HepG2 (cell line): ENCODE measurements at regions not wholly inside any gene's neighbourhood (a gene's known extent, or its start where the extent isn't known, plus 50 kb on each side); places are given as distances from the start of the nearest gene placed in this dataset.

Source experiments
- AGO1 ChIP-seq: fragments of 200-400 bp; formaldehyde crosslinking; IDR thresholded peaks from 2 replicates; pipeline ENCODE4 v1.6.1; 2017; ENCODE audit warnings: mild to moderate bottlenecking, low read depth, low read length, moderate library complexity; ENCODE audit not compliant: poor library complexity, severe bottlenecking
- AHR ChIP-seq: IDR thresholded peaks from 2 replicates; pipeline ENCODE4 v1.6.1; 2018; ENCODE audit warnings: missing genetic modification reagents, missing compliant biosample characterization
- MEF2D ChIP-seq: sonication (generic); formaldehyde crosslinking; IDR thresholded peaks from 2 replicates; pipeline ENCODE4 v1.5.1; 2020; ENCODE audit warnings: mild to moderate bottlenecking, missing genetic modification reagents
- ZNF550 ChIP-seq: sonication (generic); formaldehyde crosslinking; IDR thresholded peaks from 2 replicates; pipeline ENCODE4 v1.4.0; 2020; ENCODE audit warnings: mild to moderate bottlenecking, missing genetic modification reagents, borderline replicate concordance
- TF ChIP-seq, protein P1 (sequence below): sonication (generic); formaldehyde crosslinking; IDR thresholded peaks from 2 replicates; pipeline ENCODE4 v1.8.0; 2022; ENCODE audit warnings: mild to moderate bottlenecking, missing genetic modification reagents; ENCODE audit not compliant: insufficient replicate concordance
- TF ChIP-seq, protein P2 (sequence below): sonication (generic); formaldehyde crosslinking; IDR thresholded peaks from 2 replicates; pipeline ENCODE4 v1.5.0; 2020; ENCODE audit warnings: missing genetic modification reagents
- TF ChIP-seq, protein P3 (sequence below): sonication (generic); formaldehyde crosslinking; IDR thresholded peaks from 2 replicates; pipeline ENCODE4 v1.4.0; 2020; ENCODE audit warnings: mild to moderate bottlenecking, missing genetic modification reagents, borderline replicate concordance

- TF ChIP-seq, protein P1, sequence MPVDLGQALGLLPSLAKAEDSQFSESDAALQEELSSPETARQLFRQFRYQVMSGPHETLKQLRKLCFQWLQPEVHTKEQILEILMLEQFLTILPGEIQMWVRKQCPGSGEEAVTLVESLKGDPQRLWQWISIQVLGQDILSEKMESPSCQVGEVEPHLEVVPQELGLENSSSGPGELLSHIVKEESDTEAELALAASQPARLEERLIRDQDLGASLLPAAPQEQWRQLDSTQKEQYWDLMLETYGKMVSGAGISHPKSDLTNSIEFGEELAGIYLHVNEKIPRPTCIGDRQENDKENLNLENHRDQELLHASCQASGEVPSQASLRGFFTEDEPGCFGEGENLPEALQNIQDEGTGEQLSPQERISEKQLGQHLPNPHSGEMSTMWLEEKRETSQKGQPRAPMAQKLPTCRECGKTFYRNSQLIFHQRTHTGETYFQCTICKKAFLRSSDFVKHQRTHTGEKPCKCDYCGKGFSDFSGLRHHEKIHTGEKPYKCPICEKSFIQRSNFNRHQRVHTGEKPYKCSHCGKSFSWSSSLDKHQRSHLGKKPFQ (CRISPR knock-in tag), result no peak
- no peak for TF ChIP-seq AGO1
- no peak for TF ChIP-seq AHR (CRISPR knock-in tag)
- TF ChIP-seq, protein P2, sequence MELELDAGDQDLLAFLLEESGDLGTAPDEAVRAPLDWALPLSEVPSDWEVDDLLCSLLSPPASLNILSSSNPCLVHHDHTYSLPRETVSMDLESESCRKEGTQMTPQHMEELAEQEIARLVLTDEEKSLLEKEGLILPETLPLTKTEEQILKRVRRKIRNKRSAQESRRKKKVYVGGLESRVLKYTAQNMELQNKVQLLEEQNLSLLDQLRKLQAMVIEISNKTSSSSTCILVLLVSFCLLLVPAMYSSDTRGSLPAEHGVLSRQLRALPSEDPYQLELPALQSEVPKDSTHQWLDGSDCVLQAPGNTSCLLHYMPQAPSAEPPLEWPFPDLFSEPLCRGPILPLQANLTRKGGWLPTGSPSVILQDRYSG (CRISPR knock-in tag), result no peak
- no peak for TF ChIP-seq MEF2D
- TF ChIP-seq, protein P3, sequence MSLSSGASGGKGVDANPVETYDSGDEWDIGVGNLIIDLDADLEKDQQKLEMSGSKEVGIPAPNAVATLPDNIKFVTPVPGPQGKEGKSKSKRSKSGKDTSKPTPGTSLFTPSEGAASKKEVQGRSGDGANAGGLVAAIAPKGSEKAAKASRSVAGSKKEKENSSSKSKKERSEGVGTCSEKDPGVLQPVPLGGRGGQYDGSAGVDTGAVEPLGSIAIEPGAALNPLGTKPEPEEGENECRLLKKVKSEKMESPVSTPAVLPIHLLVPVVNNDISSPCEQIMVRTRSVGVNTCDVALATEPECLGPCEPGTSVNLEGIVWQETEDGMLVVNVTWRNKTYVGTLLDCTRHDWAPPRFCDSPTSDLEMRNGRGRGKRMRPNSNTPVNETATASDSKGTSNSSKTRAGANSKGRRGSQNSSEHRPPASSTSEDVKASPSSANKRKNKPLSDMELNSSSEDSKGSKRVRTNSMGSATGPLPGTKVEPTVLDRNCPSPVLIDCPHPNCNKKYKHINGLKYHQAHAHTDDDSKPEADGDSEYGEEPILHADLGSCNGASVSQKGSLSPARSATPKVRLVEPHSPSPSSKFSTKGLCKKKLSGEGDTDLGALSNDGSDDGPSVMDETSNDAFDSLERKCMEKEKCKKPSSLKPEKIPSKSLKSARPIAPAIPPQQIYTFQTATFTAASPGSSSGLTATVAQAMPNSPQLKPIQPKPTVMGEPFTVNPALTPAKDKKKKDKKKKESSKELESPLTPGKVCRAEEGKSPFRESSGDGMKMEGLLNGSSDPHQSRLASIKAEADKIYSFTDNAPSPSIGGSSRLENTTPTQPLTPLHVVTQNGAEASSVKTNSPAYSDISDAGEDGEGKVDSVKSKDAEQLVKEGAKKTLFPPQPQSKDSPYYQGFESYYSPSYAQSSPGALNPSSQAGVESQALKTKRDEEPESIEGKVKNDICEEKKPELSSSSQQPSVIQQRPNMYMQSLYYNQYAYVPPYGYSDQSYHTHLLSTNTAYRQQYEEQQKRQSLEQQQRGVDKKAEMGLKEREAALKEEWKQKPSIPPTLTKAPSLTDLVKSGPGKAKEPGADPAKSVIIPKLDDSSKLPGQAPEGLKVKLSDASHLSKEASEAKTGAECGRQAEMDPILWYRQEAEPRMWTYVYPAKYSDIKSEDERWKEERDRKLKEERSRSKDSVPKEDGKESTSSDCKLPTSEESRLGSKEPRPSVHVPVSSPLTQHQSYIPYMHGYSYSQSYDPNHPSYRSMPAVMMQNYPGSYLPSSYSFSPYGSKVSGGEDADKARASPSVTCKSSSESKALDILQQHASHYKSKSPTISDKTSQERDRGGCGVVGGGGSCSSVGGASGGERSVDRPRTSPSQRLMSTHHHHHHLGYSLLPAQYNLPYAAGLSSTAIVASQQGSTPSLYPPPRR (CRISPR knock-in tag), result no peak
- TF ChIP-seq ZNF550 (CRISPR knock-in tag), result no peak
These were observed 514.8 kb upstream of the ADARB2 start (continued) for GRCh38 chr10:2252096-2252495.
